ENCODE measurements at regions not wholly inside any gene's neighbourhood (a gene's known extent, or its start where the extent isn't known, plus 50 kb on each side); places are given as distances from the start of the nearest gene placed in this dataset.

DNA sequence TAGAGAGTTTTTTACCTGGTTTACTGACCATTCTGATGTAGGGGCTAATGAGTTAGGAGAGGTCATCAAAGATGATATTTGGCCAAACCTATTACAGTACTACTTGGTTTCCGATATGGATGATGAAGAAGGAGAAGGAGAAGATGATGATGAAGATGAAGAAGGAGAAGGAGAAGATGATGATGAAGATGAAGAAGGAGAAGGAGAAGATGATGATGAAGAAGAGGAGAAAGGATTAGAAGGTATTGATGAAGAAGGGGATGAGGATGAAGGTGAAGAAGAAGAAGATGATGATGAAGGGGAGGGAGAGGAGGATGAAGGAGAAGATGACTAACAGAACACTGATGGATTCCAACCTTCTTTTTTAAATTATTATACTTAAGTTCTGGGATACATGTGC is 196.6 kb downstream of the TMX1 start (continued):
- TF ChIP-seq, protein P1, sequence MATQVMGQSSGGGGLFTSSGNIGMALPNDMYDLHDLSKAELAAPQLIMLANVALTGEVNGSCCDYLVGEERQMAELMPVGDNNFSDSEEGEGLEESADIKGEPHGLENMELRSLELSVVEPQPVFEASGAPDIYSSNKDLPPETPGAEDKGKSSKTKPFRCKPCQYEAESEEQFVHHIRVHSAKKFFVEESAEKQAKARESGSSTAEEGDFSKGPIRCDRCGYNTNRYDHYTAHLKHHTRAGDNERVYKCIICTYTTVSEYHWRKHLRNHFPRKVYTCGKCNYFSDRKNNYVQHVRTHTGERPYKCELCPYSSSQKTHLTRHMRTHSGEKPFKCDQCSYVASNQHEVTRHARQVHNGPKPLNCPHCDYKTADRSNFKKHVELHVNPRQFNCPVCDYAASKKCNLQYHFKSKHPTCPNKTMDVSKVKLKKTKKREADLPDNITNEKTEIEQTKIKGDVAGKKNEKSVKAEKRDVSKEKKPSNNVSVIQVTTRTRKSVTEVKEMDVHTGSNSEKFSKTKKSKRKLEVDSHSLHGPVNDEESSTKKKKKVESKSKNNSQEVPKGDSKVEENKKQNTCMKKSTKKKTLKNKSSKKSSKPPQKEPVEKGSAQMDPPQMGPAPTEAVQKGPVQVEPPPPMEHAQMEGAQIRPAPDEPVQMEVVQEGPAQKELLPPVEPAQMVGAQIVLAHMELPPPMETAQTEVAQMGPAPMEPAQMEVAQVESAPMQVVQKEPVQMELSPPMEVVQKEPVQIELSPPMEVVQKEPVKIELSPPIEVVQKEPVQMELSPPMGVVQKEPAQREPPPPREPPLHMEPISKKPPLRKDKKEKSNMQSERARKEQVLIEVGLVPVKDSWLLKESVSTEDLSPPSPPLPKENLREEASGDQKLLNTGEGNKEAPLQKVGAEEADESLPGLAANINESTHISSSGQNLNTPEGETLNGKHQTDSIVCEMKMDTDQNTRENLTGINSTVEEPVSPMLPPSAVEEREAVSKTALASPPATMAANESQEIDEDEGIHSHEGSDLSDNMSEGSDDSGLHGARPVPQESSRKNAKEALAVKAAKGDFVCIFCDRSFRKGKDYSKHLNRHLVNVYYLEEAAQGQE (IDR thresholded peaks at IDR 0.05; ENCODE audit: unreplicated experiment), result no peak
- TF ChIP-seq ZNF331 (CRISPR knock-in tag; IDR thresholded peaks at IDR 0.05; ENCODE audit: low read depth), result no peak
- TF ChIP-seq JUNB (IDR thresholded peaks at IDR 0.05; ENCODE audit: unreplicated experiment), result no peak
- TF ChIP-seq POLR2AphosphoS5 (IDR thresholded peaks at IDR 0.05; ENCODE audit: low read depth), result no peak
- TF ChIP-seq, protein P2, sequence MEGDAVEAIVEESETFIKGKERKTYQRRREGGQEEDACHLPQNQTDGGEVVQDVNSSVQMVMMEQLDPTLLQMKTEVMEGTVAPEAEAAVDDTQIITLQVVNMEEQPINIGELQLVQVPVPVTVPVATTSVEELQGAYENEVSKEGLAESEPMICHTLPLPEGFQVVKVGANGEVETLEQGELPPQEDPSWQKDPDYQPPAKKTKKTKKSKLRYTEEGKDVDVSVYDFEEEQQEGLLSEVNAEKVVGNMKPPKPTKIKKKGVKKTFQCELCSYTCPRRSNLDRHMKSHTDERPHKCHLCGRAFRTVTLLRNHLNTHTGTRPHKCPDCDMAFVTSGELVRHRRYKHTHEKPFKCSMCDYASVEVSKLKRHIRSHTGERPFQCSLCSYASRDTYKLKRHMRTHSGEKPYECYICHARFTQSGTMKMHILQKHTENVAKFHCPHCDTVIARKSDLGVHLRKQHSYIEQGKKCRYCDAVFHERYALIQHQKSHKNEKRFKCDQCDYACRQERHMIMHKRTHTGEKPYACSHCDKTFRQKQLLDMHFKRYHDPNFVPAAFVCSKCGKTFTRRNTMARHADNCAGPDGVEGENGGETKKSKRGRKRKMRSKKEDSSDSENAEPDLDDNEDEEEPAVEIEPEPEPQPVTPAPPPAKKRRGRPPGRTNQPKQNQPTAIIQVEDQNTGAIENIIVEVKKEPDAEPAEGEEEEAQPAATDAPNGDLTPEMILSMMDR (conservative IDR thresholded peaks at IDR 0.05; ENCODE audit: low read depth in 2 of 2), result no peak
- no peak for TF ChIP-seq CREB1 (CRISPR knock-in tag; IDR thresholded peaks at IDR 0.05; ENCODE audit: low read depth)
- no peak for TF ChIP-seq EZH2phosphoT487 (IDR thresholded peaks at IDR 0.05; ENCODE audit: unreplicated experiment)
- TF ChIP-seq ZNF114 (CRISPR knock-in tag; IDR thresholded peaks at IDR 0.05), result no peak
- no peak for TF ChIP-seq STAT1 (IDR thresholded peaks at IDR 0.05; ENCODE audit: unreplicated experiment)

GRCh38 chr14:51439896-51440295 is 199.8 kb downstream of the TMX1 start:
- peak overlapping the region; percentile 11; the same call in 1 of the 2 replicates for H3K4me2 ChIP-seq

More at GRCh38 chr14:51439896-51440295, 199.8 kb downstream of the TMX1 start:
- H3K27me3 Mint-ChIP-seq (ENCODE audit: insufficient read depth, low read depth, poor library complexity), result no peaks in the 10 kb centered on the region
- no peaks in the 10 kb centered on the region for H3K9me3 Mint-ChIP-seq
- peaks cover 4% of the 10 kb centered on the region for H3K4me1 Mint-ChIP-seq
- H3K27ac Mint-ChIP-seq, result no peak overlapping the region
- Histone ChIP-seq H3K9me2 (ENCODE audit: insufficient read depth) (peaks cover 3% of the 10 kb centered on the region; the same call in 1 of the 2 replicates), H3K27ac (ENCODE audit: low read depth) (no peak overlapping the region), H3K79me2 (replicated peaks; ENCODE audit: insufficient read depth) (no peaks in the 10 kb centered on the region), H3K36me3 (ENCODE audit: insufficient read depth) (no peaks in the 10 kb centered on the region), H3K4me3 (no peak overlapping the region), H4K20me1 (replicated peaks; ENCODE audit: insufficient read depth) (no peaks in the 10 kb centered on the region; the same call in 1 of the 2 replicates), H2AFZ (no peak overlapping the region), H3K27me3 (ENCODE audit: insufficient read depth) (no peaks in the 10 kb centered on the region), H3F3A (replicated peaks; ENCODE audit: low read depth) (no peaks in the 10 kb centered on the region), H3K4me1 (ENCODE audit: insufficient read depth) (peaks cover 10% of the 10 kb centered on the region; the same call in 1 of the 2 replicates)
- no peaks in the 10 kb centered on the region for H3K36me3 Mint-ChIP-seq (ENCODE audit: low read depth)
- TF ChIP-seq, protein P3, sequence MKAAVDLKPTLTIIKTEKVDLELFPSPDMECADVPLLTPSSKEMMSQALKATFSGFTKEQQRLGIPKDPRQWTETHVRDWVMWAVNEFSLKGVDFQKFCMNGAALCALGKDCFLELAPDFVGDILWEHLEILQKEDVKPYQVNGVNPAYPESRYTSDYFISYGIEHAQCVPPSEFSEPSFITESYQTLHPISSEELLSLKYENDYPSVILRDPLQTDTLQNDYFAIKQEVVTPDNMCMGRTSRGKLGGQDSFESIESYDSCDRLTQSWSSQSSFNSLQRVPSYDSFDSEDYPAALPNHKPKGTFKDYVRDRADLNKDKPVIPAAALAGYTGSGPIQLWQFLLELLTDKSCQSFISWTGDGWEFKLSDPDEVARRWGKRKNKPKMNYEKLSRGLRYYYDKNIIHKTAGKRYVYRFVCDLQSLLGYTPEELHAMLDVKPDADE (IDR thresholded peaks at IDR 0.05), result no peak
- TF ChIP-seq ZNF331 (CRISPR knock-in tag; IDR thresholded peaks at IDR 0.05; ENCODE audit: low read depth), result no peak
- no peak for TF ChIP-seq NANOG (IDR thresholded peaks at IDR 0.05; ENCODE audit: borderline replicate concordance)
- no peak for TF ChIP-seq EZH2 (IDR thresholded peaks at IDR 0.05; ENCODE audit: low read depth, unreplicated experiment)
- TF ChIP-seq, protein P1 (IDR thresholded peaks at IDR 0.05; ENCODE audit: unreplicated experiment), result no peak
- TF ChIP-seq ZNF114 (CRISPR knock-in tag; IDR thresholded peaks at IDR 0.05), result no peak
- no peak overlapping the region for H3K4me3 Mint-ChIP-seq
- no peak; the same call in 2 of the 3 replicates for ATAC-seq
- DNase-seq (ENCODE audit: low spot score), result peak; percentile 16
